Muscle layer of duodenum (tissue), 2 donors: ENCODE measurements at regions not wholly inside any gene's neighbourhood (a gene's known extent, or its start where the extent isn't known, plus 50 kb on each side); places are given as distances from the start of the nearest gene placed in this dataset.

ENCODE experiments used
- H3K27ac ChIP-seq: one replicate; pipeline ENCODE4 v1.7.0; 2013; ENCODE audit warnings: mild to moderate bottlenecking, low read length
- H3K27me3 ChIP-seq: one replicate; pipeline ENCODE4 v1.7.0; 2013; ENCODE audit warnings: low read depth, mild to moderate bottlenecking, control low read depth, low read length
- H3K36me3 ChIP-seq, 2 donors: one replicate each; pipeline ENCODE4 v1.7.0; 2013; ENCODE audit warnings: low read length in 2 of 2, control low read depth in 1 of 2, mild to moderate bottlenecking in 1 of 2; ENCODE audit not compliant: insufficient read depth in 2 of 2, control insufficient read depth in 1 of 2
- H3K4me1 ChIP-seq, 2 donors: one replicate each; pipeline ENCODE4 v1.7.0; 2013; ENCODE audit warnings: low read length in 2 of 2, mild to moderate bottlenecking in 2 of 2, control low read depth in 1 of 2, moderate library complexity in 1 of 2; ENCODE audit not compliant: insufficient read depth in 2 of 2, control insufficient read depth in 1 of 2
- H3K4me3 ChIP-seq, 2 donors: one replicate each; pipeline ENCODE4 v1.7.0; 2013; ENCODE audit warnings: low read length in 2 of 2, low read depth in 1 of 2, mild to moderate bottlenecking in 1 of 2
- H3K9me3 ChIP-seq, 2 donors: one replicate each; pipeline ENCODE4 v1.7.0; 2013; ENCODE audit warnings: low read length in 2 of 2, control low read depth in 1 of 2, mild to moderate bottlenecking in 1 of 2; ENCODE audit not compliant: control insufficient read depth in 1 of 2
- donor health status: healthy.

GRCh38 chr11:110000850-110001249 lies 92.3 kb upstream of the ZC3H12C start:
- Histone ChIP-seq H3K27ac (no peak overlapping the region), H3K4me3 (no peak overlapping the region), H3K36me3 (no peaks in the 10 kb centered on the region)

GRCh38 chr11:110003426-110003825 lies 89.8 kb upstream of the ZC3H12C start:
- Histone ChIP-seq H3K4me3 (no peak overlapping the region), H3K27me3 (no peaks in the 10 kb centered on the region), H3K36me3 (no peaks in the 10 kb centered on the region), H3K9me3 (no peaks in the 10 kb centered on the region), H3K4me1 (no peaks in the 10 kb centered on the region), H3K27ac (no peak overlapping the region)

More at GRCh38 chr11:110000850-110001249, 92.3 kb upstream of the ZC3H12C start:
- Histone ChIP-seq H3K27me3 (no peaks in the 10 kb centered on the region), H3K9me3 (no peaks in the 10 kb centered on the region), H3K4me1 (no peaks in the 10 kb centered on the region)

- no peak overlapping the region for H3K27ac ChIP-seq
- H3K27me3 ChIP-seq, result no peaks in the 10 kb centered on the region
- H3K9me3 ChIP-seq, result peaks cover 0 to 3% of the 10 kb centered on the region in 2 donors
- H3K36me3 ChIP-seq, result no peaks in the 10 kb centered on the region
- H3K4me1 ChIP-seq, result no peaks in the 10 kb centered on the region
- no peak overlapping the region for H3K4me3 ChIP-seq
Observed at GRCh38 chr11:110011595-110011994, 81.6 kb upstream of the ZC3H12C start.

- Histone ChIP-seq H3K4me1 (no peaks in the 10 kb centered on the region), H3K36me3 (no peaks in the 10 kb centered on the region), H3K27me3 (no peaks in the 10 kb centered on the region), H3K9me3 (peaks cover 0 to 3% of the 10 kb centered on the region in 2 donors), H3K4me3 (no peak overlapping the region), H3K27ac (no peak overlapping the region)
Observed at GRCh38 chr11:110015695-110016094, 77.5 kb upstream of the ZC3H12C start.

GRCh38 chr11:110019675-110020074 lies 73.5 kb upstream of the ZC3H12C start:
- Histone ChIP-seq H3K27ac (no peak overlapping the region), H3K4me1 (no peaks in the 10 kb centered on the region), H3K9me3 (no peaks in the 10 kb centered on the region), H3K27me3 (no peaks in the 10 kb centered on the region), H3K36me3 (no peaks in the 10 kb centered on the region), H3K4me3 (no peak overlapping the region)

GRCh38 chr11:110022548-110022947 lies 70.6 kb upstream of the ZC3H12C start:
- no peak overlapping the region for H3K4me3 ChIP-seq
- H3K27ac ChIP-seq, result no peak overlapping the region
- no peaks in the 10 kb centered on the region for H3K9me3 ChIP-seq
- H3K4me1 ChIP-seq, result no peaks in the 10 kb centered on the region
- H3K27me3 ChIP-seq, result no peaks in the 10 kb centered on the region
- no peaks in the 10 kb centered on the region for H3K36me3 ChIP-seq

GRCh38 chr11:110023711-110024110 lies 69.5 kb upstream of the ZC3H12C start:
- H3K36me3 ChIP-seq, result no peaks in the 10 kb centered on the region
- no peaks in the 10 kb centered on the region for H3K4me1 ChIP-seq
- no peaks in the 10 kb centered on the region for H3K27me3 ChIP-seq
- no peak overlapping the region for H3K27ac ChIP-seq
- H3K9me3 ChIP-seq, result no peaks in the 10 kb centered on the region
- H3K4me3 ChIP-seq, result no peak overlapping the region

- Histone ChIP-seq H3K36me3 (no peaks in the 10 kb centered on the region), H3K9me3 (no peaks in the 10 kb centered on the region), H3K27ac (no peak overlapping the region), H3K4me1 (no peaks in the 10 kb centered on the region), H3K27me3 (no peaks in the 10 kb centered on the region), H3K4me3 (no peak overlapping the region)
Observed at GRCh38 chr11:110026858-110027626, 66.2 kb upstream of the ZC3H12C start.

- H3K4me1 ChIP-seq, result no peaks in the 10 kb centered on the region
- no peaks in the 10 kb centered on the region for H3K9me3 ChIP-seq
- H3K27ac ChIP-seq, result no peak overlapping the region
- H3K36me3 ChIP-seq, result no peaks in the 10 kb centered on the region
- H3K27me3 ChIP-seq, result no peaks in the 10 kb centered on the region
- H3K4me3 ChIP-seq, result no peak overlapping the region
Observed at GRCh38 chr11:110027627-110028371, 65.4 kb upstream of the ZC3H12C start.

- Histone ChIP-seq H3K36me3 (no peaks in the 10 kb centered on the region), H3K9me3 (no peaks in the 10 kb centered on the region), H3K27me3 (no peaks in the 10 kb centered on the region), H3K27ac (no peak overlapping the region), H3K4me3 (no peak overlapping the region), H3K4me1 (no peaks in the 10 kb centered on the region)
Observed at GRCh38 chr11:110028921-110029320, 64.3 kb upstream of the ZC3H12C start.

GRCh38 chr11:110029714-110030113 lies 63.5 kb upstream of the ZC3H12C start:
- Histone ChIP-seq H3K4me1 (no peaks in the 10 kb centered on the region), H3K4me3 (no peak overlapping the region), H3K9me3 (no peaks in the 10 kb centered on the region), H3K27me3 (no peaks in the 10 kb centered on the region), H3K27ac (no peak overlapping the region), H3K36me3 (no peaks in the 10 kb centered on the region)
